Adipocyte (in vitro differentiated cells): ENCODE measurements at regions not wholly inside any gene's neighbourhood (a gene's known extent, or its start where the extent isn't known, plus 50 kb on each side); places are given as distances from the start of the nearest gene placed in this dataset.

Experiments
- DNase-seq: peaks from one replicate; pipeline ENCODE4 v3.0.0-alpha.2; 2015; ENCODE audit warnings: low read depth
- H3K27me3 ChIP-seq: replicated peaks from 2 replicates; pipeline ENCODE4 v1.7.0; 2013; ENCODE audit warnings: mild to moderate bottlenecking, low read length, moderate library complexity; ENCODE audit not compliant: control insufficient read depth, insufficient read depth
- H3K36me3 ChIP-seq: 2 replicates; pipeline ENCODE4 v1.7.0; 2013; ENCODE audit warnings: low read length, mild to moderate bottlenecking, moderate library complexity; ENCODE audit not compliant: control insufficient read depth, insufficient read depth, severe bottlenecking
- H3K4me1 ChIP-seq: 2 replicates; pipeline ENCODE4 v1.7.0; 2013; ENCODE audit warnings: mild to moderate bottlenecking, low read length, moderate library complexity; ENCODE audit not compliant: control insufficient read depth, insufficient read depth
- H3K4me3 ChIP-seq: 2 replicates; pipeline ENCODE4 v1.7.0; 2013; ENCODE audit warnings: mild to moderate bottlenecking, low read length, moderate library complexity
- H3K9ac ChIP-seq: 2 replicates; pipeline ENCODE4 v1.7.0; 2013; ENCODE audit warnings: mild to moderate bottlenecking, low read length, moderate library complexity
- H3K9me3 ChIP-seq: 2 replicates; pipeline ENCODE4 v1.7.0; 2013; ENCODE audit warnings: mild to moderate bottlenecking, low read length, moderate library complexity; ENCODE audit not compliant: control insufficient read depth

DNA sequence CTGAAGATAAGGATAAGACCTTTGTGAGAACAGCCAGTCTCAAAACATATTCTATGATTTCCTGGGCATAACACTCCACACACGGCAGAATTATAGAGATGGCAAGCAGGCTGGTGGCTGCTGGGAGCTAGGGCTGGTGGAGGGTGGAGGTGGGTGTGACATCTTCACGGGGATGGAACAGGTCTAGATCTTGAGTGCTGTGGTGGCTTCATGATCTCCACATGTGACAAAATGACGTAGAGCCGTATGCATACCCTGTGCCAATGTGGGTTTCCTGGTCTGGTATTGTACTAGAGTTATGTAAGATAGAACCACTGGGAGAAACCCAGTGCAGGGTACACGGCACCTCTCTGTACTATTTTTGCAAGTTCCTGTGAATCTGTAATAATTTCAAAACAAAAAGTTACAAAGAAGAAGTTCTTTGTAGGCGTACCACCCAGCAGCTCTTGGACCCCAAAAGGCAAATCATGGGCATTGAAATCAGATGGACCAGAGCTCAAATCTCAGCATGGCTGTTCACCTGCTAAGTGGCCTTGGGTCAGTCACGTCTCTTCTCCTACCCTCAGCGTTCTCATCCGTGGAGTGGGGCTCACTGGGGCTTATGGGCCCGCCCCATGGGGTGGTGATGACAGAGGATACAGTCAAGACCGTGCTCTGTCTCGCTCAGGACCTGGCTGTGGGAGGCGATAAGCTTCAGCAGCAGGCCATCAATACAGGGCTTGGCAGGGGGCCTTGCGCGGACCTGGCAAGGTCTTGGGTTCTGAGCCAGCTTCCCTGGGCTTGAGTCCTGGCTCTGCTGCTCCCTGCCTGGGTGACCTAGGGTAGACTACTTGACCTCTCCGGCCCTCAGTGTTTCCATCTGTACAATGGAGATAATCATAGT lies 74.7 kb upstream of the UNC5A start:
- Histone ChIP-seq H3K27me3 (peaks cover 92% of the 10 kb centered on the region), H3K36me3 (no peaks in the 10 kb centered on the region), H3K9ac (no peak overlapping the region), H3K4me3 (no peak overlapping the region), H3K4me1 (no peaks in the 10 kb centered on the region), H3K9me3 (peaks cover 5% of the 10 kb centered on the region)
- DNase-seq: no peak

GRCh38 chr5:176736301-176736930 lies 73.9 kb upstream of the UNC5A start:
- Histone ChIP-seq H3K4me3 (no peak overlapping the region), H3K27me3 (peaks cover 92% of the 10 kb centered on the region), H3K9me3 (no peaks in the 10 kb centered on the region), H3K9ac (no peak overlapping the region), H3K36me3 (no peaks in the 10 kb centered on the region), H3K4me1 (no peaks in the 10 kb centered on the region)
- DNase-seq: no peak

DNA sequence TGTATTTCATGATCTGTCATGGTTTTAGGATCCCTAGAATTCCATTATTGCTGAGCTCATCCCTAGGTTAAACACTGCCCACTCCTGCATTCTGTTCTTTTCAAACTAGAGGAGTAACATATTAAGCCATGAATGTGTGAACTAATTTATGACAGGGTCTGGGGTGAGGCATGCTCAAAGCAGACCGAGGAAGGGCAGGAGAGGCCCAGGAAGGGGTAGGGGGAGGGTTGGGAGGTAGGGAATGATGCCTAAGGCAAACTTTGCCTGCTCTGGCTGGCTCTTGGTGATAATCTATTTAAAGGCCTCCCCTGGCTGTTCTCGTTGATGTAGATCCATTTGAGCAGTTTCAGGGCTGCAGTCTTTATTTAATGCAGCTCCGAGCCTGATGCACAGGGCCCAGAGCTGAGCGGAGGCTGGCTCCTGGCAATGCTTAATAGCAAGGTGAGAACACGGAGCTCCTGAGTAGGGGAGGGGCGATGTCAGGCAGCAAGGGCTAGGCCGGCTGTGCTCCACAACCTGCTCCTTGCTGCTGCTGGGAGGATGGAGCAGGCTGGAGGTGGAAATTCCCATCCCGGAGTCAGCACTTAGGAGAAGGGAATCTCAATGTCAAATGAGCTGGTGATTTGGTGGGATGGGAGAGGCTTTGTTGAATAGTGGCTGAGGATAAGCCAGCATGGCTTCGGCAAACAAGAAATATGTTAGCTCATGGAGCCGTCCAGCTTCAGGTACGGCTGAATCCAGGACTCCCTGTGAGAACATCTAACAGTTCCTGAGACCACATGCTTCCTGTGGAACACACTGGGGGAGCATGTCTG lies 73.2 kb upstream of the UNC5A start:
- no peaks in the 10 kb centered on the region for H3K36me3 ChIP-seq
- H3K27me3 ChIP-seq: peaks cover 94% of the 10 kb centered on the region
- H3K4me1 ChIP-seq: no peaks in the 10 kb centered on the region
- H3K4me3 ChIP-seq: no peak overlapping the region
- no peak for DNase-seq
- no peak overlapping the region for H3K9ac ChIP-seq
- no peaks in the 10 kb centered on the region for H3K9me3 ChIP-seq

GRCh38 chr5:176737746-176738636 lies 72.4 kb upstream of the UNC5A start:
- peaks cover 92% of the 10 kb centered on the region for H3K27me3 ChIP-seq

DNA sequence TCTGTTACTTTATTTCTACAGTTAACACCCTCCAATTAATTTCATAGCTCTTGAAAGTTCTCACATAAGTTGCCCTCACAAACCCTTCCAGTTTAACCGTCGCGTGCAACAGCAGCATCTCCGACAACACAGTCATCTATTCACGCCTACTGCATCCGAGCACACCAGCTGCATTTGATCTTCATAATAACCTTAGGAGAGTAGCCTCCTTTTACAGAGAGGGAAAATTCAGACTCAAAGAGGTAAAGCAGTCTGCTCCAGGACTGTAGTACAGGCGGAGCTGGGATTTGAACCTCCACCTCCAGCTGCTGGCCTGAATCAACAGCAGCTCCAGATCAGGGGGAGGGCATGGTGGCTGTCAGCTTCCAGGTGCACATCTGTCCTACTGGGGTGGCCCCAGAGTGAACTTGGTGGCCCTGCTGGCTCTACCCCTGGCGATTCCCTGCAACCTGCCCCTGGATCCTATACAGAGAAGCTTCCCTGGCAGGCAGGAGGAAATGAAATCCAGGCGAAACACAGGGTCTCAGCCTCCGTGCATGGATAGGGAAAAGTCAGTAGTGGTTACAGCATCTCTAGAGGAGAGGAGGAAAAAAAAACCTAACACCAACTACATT lies 71.6 kb upstream of the UNC5A start:
- Histone ChIP-seq H3K4me3 (no peak overlapping the region), H3K9me3 (no peaks in the 10 kb centered on the region), H3K27me3 (peaks cover 88% of the 10 kb centered on the region), H3K36me3 (no peaks in the 10 kb centered on the region), H3K9ac (no peak overlapping the region), H3K4me1 (no peaks in the 10 kb centered on the region)
- DNase-seq: no peak

More at GRCh38 chr5:176737746-176738636, 72.4 kb upstream of the UNC5A start:
- Histone ChIP-seq H3K4me1 (no peaks in the 10 kb centered on the region), H3K9me3 (no peaks in the 10 kb centered on the region), H3K9ac (no peak overlapping the region), H3K4me3 (no peak overlapping the region), H3K36me3 (no peaks in the 10 kb centered on the region)
- DNase-seq: no peak

GRCh38 chr5:176739461-176740051 lies 70.8 kb upstream of the UNC5A start:
- no peak overlapping the region for H3K4me3 ChIP-seq
- H3K9ac ChIP-seq: no peak overlapping the region
- H3K36me3 ChIP-seq: no peaks in the 10 kb centered on the region
- peaks cover 91% of the 10 kb centered on the region for H3K27me3 ChIP-seq
- no peaks in the 10 kb centered on the region for H3K4me1 ChIP-seq
- no peak for DNase-seq
- H3K9me3 ChIP-seq: no peaks in the 10 kb centered on the region

GRCh38 chr5:176740131-176740701 lies 70.1 kb upstream of the UNC5A start:
- DNase-seq: no peak
- H3K27me3 ChIP-seq: peaks cover 91% of the 10 kb centered on the region
- no peak overlapping the region for H3K9ac ChIP-seq
- H3K36me3 ChIP-seq: no peaks in the 10 kb centered on the region
- H3K4me3 ChIP-seq: no peak overlapping the region
- H3K9me3 ChIP-seq: no peaks in the 10 kb centered on the region
- no peaks in the 10 kb centered on the region for H3K4me1 ChIP-seq

GRCh38 chr5:176740702-176741496 lies 69.5 kb upstream of the UNC5A start:
- Histone ChIP-seq H3K4me3 (no peak overlapping the region), H3K4me1 (no peaks in the 10 kb centered on the region), H3K9me3 (no peaks in the 10 kb centered on the region), H3K9ac (no peak overlapping the region), H3K36me3 (no peaks in the 10 kb centered on the region), H3K27me3 (peaks cover 88% of the 10 kb centered on the region)
- no peak for DNase-seq

DNA sequence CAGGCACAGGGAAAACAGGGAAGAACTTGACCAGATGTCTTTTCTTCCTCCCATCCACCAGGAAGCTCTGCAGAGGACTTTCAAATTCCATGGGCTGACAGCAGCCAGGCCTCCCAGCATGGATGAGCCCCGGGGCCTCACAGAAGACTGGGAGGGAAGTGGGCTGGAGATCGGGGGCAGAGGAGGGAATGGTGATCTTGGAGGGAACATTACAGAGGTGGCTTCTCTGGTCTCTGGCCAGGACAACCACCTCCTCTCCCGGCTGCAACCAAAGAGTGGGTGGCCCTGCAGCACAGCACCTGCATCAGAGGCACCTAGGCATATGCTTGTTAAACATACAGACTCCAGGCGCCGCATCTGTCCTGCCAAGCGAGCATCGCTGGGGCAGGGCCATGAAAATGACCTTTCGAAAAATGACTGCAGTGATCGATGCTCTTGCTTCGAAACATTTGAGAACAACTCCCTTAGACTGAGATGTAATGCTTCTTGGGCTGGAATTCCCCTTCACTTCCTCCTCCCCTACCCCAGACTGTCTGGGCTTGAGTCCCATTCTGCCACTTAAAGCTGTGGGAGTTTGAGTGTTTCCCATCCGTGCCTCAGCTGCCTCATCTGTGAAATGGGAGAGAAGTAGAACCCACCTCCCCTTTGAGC lies 68.7 kb upstream of the UNC5A start:
- H3K27me3 ChIP-seq: peaks cover 87% of the 10 kb centered on the region
- H3K36me3 ChIP-seq: no peaks in the 10 kb centered on the region
- H3K4me1 ChIP-seq: no peaks in the 10 kb centered on the region
- H3K9me3 ChIP-seq: no peaks in the 10 kb centered on the region
- no peak overlapping the region for H3K4me3 ChIP-seq
- DNase-seq: no peak
- no peak overlapping the region for H3K9ac ChIP-seq
